IMR-90 (cell line): ENCODE measurements at regions not wholly inside any gene's neighbourhood (a gene's known extent, or its start where the extent isn't known, plus 50 kb on each side); places are given as distances from the start of the nearest gene placed in this dataset.

Source experiments
- ATAC-seq: fragments of 200-7000 bp; cut with Tn5 transposase; 2 replicates; pipeline ENCODE4 v1.9.1; 2020; ENCODE audit warnings: low read depth, mild to moderate bottlenecking, moderate library complexity
- BruUV-seq: library from RNA; stranded (reverse); fragments of 400-500 nt; replicated peaks from 2 replicates; lab custom pipeline; 2021; lab: Mats Ljungman, UMichigan
- CTCF ChIA-PET: fragments of 300-600 bp; formaldehyde crosslinking; extraction: SDS; loops from one replicate; lab custom pipeline; 2021; ENCODE audit warnings: antibody characterized with exemption; lab: Yijun Ruan, JAX
- POLR2A ChIA-PET: fragments of 300-600 bp; sonication (Branson Sonifier 250); formaldehyde crosslinking; loops from one replicate; lab custom pipeline; 2022; ENCODE audit warnings: antibody characterized with exemption; ENCODE audit not compliant: unreplicated experiment; lab: Charles Lee
- DNase-seq: peaks from one replicate; pipeline ENCODE4 v3.0.0; 2013
- H2AFZ ChIP-seq: replicated peaks from 2 replicates; pipeline ENCODE3; 2013; ENCODE audit warnings: low read length, mild to moderate bottlenecking; ENCODE audit not compliant: poor library complexity
- H2AK5ac ChIP-seq: 2 replicates; pipeline ENCODE4 v1.6.1; 2013; ENCODE audit warnings: low read depth, low read length, inconsistent platforms
- H2AK9ac ChIP-seq: replicated peaks from 2 replicates; pipeline ENCODE3; 2013; ENCODE audit warnings: mild to moderate bottlenecking, low read depth, low read length, moderate library complexity; ENCODE audit not compliant: poor library complexity
- H2BK120ac ChIP-seq: 2 replicates; pipeline ENCODE4 v1.6.1; 2013; ENCODE audit warnings: low read depth, low read length, inconsistent platforms
- H2BK15ac ChIP-seq: 3 replicates; pipeline ENCODE4 v1.6.1; 2013; ENCODE audit warnings: low read depth, low read length, inconsistent platforms
- H2BK20ac ChIP-seq: 2 replicates; pipeline ENCODE4 v1.6.1; 2013; ENCODE audit warnings: low read depth, mild to moderate bottlenecking, inconsistent platforms, low read length, moderate library complexity
- H2BK5ac ChIP-seq: 2 replicates; pipeline ENCODE4 v1.6.1; 2013; ENCODE audit warnings: mild to moderate bottlenecking, low read depth, low read length, inconsistent platforms; ENCODE audit not compliant: poor library complexity, severe bottlenecking
- H3K14ac ChIP-seq: replicated peaks from 2 replicates; pipeline ENCODE4 v1.6.1; 2013; ENCODE audit warnings: low read depth, low read length, inconsistent platforms
- H3K18ac ChIP-seq: 2 replicates; pipeline ENCODE4 v1.6.1; 2013; ENCODE audit warnings: low read depth, low read length, control low read depth
- H3K23ac ChIP-seq: 2 replicates; pipeline ENCODE4 v1.6.1; 2013; ENCODE audit warnings: low read depth, low read length, inconsistent platforms
- H3K27ac ChIP-seq: 2 replicates; pipeline ENCODE4 v1.5.1; 2013; ENCODE audit warnings: mild to moderate bottlenecking, control low read depth, low read length; ENCODE audit not compliant: insufficient read depth
- H3K27me3 ChIP-seq: 2 replicates; pipeline ENCODE4 v1.6.1; 2013; ENCODE audit warnings: low read length; ENCODE audit not compliant: control insufficient read depth, insufficient read depth
- H3K36me3 ChIP-seq: 2 replicates; pipeline ENCODE4 v1.6.1; 2013; ENCODE audit warnings: low read length, mixed read lengths; ENCODE audit not compliant: control insufficient read depth, insufficient read depth
- H3K4ac ChIP-seq: 2 replicates; pipeline ENCODE4 v1.6.1; 2013; ENCODE audit warnings: low read depth, low read length, inconsistent platforms
- H3K4me1 ChIP-seq: 2 replicates; pipeline ENCODE4 v1.6.1; 2013; ENCODE audit warnings: low read length, mixed read lengths; ENCODE audit not compliant: control insufficient read depth, insufficient read depth
- H3K4me2 ChIP-seq: 2 replicates; pipeline ENCODE4 v1.6.1; 2013; ENCODE audit warnings: low read depth, mild to moderate bottlenecking, control low read depth, low read length, moderate library complexity
- H3K4me3 ChIP-seq: 2 replicates; pipeline ENCODE4 v1.5.1; 2013; ENCODE audit warnings: low read depth, mild to moderate bottlenecking, control low read depth, low read length, moderate library complexity; ENCODE audit not compliant: insufficient read depth
- H3K56ac ChIP-seq: 2 replicates; pipeline ENCODE4 v1.6.1; 2013; ENCODE audit warnings: low read length, inconsistent platforms; ENCODE audit not compliant: insufficient read depth; ENCODE audit errors: extremely low read depth
- H3K79me1 ChIP-seq, 2 experiments: 2 replicates each; pipeline ENCODE4 v1.6.1; 2013; ENCODE audit warnings: low read length in 2 of 2, inconsistent platforms in 1 of 2, low read depth in 1 of 2
- H3K9ac ChIP-seq: 2 replicates; pipeline ENCODE4 v1.6.1; 2013; ENCODE audit warnings: low read depth, low read length, control low read depth
- H3K9me1 ChIP-seq: 2 replicates; pipeline ENCODE4 v1.6.1; 2013; ENCODE audit warnings: low read length, inconsistent platforms; ENCODE audit not compliant: insufficient read depth
- H3K9me3 ChIP-seq: 2 replicates; pipeline ENCODE4 v1.6.1; 2013; ENCODE audit warnings: low read length; ENCODE audit not compliant: control insufficient read depth, insufficient read depth
- H4K20me1 ChIP-seq: 2 replicates; pipeline ENCODE4 v1.6.1; 2013; ENCODE audit warnings: low read length, inconsistent platforms; ENCODE audit not compliant: insufficient read depth
- H4K5ac ChIP-seq: 2 replicates; pipeline ENCODE4 v1.6.1; 2013; ENCODE audit warnings: mild to moderate bottlenecking, low read depth, low read length, control low read depth
- H4K8ac ChIP-seq, 2 experiments: 2 replicates each; pipeline ENCODE4 v1.6.1; 2013; ENCODE audit warnings: low read depth in 2 of 2, low read length in 2 of 2, control low read depth in 1 of 2, inconsistent platforms in 1 of 2
- H4K91ac ChIP-seq: 2 replicates; pipeline ENCODE4 v1.6.1; 2013; ENCODE audit warnings: low read depth, low read length, inconsistent platforms; ENCODE audit not compliant: insufficient read depth
- CHD1 ChIP-seq: IDR thresholded peaks from 2 replicates; pipeline ENCODE4 v1.6.1; 2012; ENCODE audit warnings: low read depth, low read length, improper control_type of control experiment
- FOS ChIP-seq: fragments of 150-350 bp; IDR thresholded peaks from 2 replicates; pipeline ENCODE4 v1.6.1; 2016; ENCODE audit warnings: low read depth, low read length
- MAZ ChIP-seq: IDR thresholded peaks from 2 replicates; pipeline ENCODE4 v1.6.1; 2012; ENCODE audit warnings: low read depth, mild to moderate bottlenecking, low read length, improper control_type of control experiment, moderate library complexity, borderline replicate concordance
- WGBS, 2 experiments: methylation state at CpG; one replicate each; pipeline versions ENCODE4 v1.1.5 to v1.1.7; 2013; ENCODE audit warnings: missing lambda C conversion rate in 2 of 2; ENCODE audit not compliant: insufficient read length in 1 of 2; ENCODE audit errors: extremely low coverage in 2 of 2; 5-methylcytosine and 5-hydroxymethylcytosine counted together
- dilution Hi-C: fragments of 300-500 bp; cut with HindIII; formaldehyde crosslinking; loops from one replicate; pipeline ENCODE4 v1.14.3; 2018; ENCODE audit warnings: low sequenced_read_pairs; ENCODE audit not compliant: unreplicated experiment
- in situ Hi-C: fragments of 300-500 bp; cut with MboI; formaldehyde crosslinking; loops from 3 replicates; pipeline ENCODE4 v1.14.3; 2019; ENCODE audit warnings: low sequenced_read_pairs, inconsistent platforms, mixed read lengths
- intact Hi-C: fragments of 100-400 bp; cut with micrococcal nuclease; formaldehyde crosslinking; loops from 2 replicates; pipeline ENCODE4 v1.10.0; 2022
- TF ChIP-seq, protein P1 (sequence below): fragments of 150-350 bp; IDR thresholded peaks from 2 replicates; pipeline ENCODE4 v1.6.1; 2017; ENCODE audit warnings: mild to moderate bottlenecking, antibody characterized with exemption, low read length, low read depth

DNA sequence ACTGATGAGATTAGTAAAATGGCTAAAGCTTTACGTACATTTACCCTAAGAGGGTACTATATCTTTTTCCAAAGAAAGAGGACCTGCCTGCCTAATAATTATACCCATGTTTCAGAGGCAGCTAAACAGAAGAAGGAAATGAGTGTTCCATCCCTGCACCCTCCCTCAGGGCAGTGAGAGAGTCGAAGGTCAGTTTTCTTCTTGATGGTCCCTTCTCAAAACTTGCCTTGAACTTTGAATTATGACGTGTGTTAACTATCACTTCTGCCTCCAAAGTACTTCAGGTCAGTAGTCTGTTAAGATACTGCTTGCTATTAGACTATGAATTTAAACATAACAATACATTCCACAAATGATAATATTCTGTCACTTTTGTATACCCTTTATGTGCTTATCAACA is 294.8 kb upstream of the CHRM3 start:
- ChIA-PET CTCF (no interaction called here), POLR2A (no interaction called here)
- Histone ChIP-seq H4K20me1 (no peaks in the 10 kb centered on the region), H2AK9ac (no peak overlapping the region), H3K9me1 (no peaks in the 10 kb centered on the region), H3K23ac (no peak overlapping the region), H3K9ac (no peak overlapping the region), H2AFZ (no peak overlapping the region), H2BK15ac (no peak overlapping the region), H2AK5ac (no peak overlapping the region), H3K56ac (no peak overlapping the region), H3K4me3 (no peak overlapping the region), H4K5ac (no peak overlapping the region), H3K79me1 (no peaks in the 10 kb centered on the region), H3K27ac (no peak overlapping the region), H2BK5ac (no peak overlapping the region), H3K14ac (no peak overlapping the region), H2BK120ac (no peak overlapping the region), H3K4me2 (no peak overlapping the region), H4K91ac (no peak overlapping the region), H3K4me1 (no peaks in the 10 kb centered on the region), H3K4ac (no peak overlapping the region), H3K36me3 (no peaks in the 10 kb centered on the region), H3K27me3 (no peaks in the 10 kb centered on the region), H2BK20ac (no peak overlapping the region), H3K18ac (no peak overlapping the region), H4K8ac (no peak overlapping the region), H3K9me3 (peaks cover 6% of the 10 kb centered on the region)
- no peak for TF ChIP-seq FOS
- TF ChIP-seq, protein P1, sequence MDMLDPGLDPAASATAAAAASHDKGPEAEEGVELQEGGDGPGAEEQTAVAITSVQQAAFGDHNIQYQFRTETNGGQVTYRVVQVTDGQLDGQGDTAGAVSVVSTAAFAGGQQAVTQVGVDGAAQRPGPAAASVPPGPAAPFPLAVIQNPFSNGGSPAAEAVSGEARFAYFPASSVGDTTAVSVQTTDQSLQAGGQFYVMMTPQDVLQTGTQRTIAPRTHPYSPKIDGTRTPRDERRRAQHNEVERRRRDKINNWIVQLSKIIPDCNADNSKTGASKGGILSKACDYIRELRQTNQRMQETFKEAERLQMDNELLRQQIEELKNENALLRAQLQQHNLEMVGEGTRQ, result no peak
- TF ChIP-seq MAZ, result no peak
- no peak for TF ChIP-seq CHD1
- intact Hi-C loops, result no loop called here
- WGBS, 2 experiments, result no CpG with 5 or more reads among the region's 3 CpGs
- no peak for DNase-seq
- dilution Hi-C loops, result no loop called here
- ATAC-seq, result no peak
- no TSS peak for BruUV-seq
- in situ Hi-C loops, result no loop called here
